Activated naive CD8-positive, alpha-beta T cell treated with anti-CD3 and anti-CD28 coated beads, Interleukin-2, amount 10 ng/mL, durations not matched to agents 7 days and 5 days (primary cell): ENCODE measurements at regions not wholly inside any gene's neighbourhood (a gene's known extent, or its start where the extent isn't known, plus 50 kb on each side); places are given as distances from the start of the nearest gene placed in this dataset.

Experiments used
- ATAC-seq: fragments of 150-1000 bp; cut with Tn5 transposase; one replicate; pipeline ENCODE4 v1.10.0; 2021; ENCODE audit warnings: low read depth, moderate library complexity
- POLR2A ChIA-PET: fragments of 350-600 bp; sonication (Branson Sonifier 250); formaldehyde crosslinking; loops from one replicate; lab custom pipeline; 2021; ENCODE audit warnings: antibody characterized with exemption; lab: Charles Lee
- DNase-seq: peaks from one replicate; pipeline ENCODE4 v3.0.0; 2021
- H3K27ac Mint-ChIP-seq: one replicate; pipeline ENCODE4 v1.8.0; 2022; ENCODE audit warnings: mild to moderate bottlenecking, mixed read lengths
- H3K27me3 Mint-ChIP-seq: one replicate; pipeline ENCODE4 v1.8.0; 2022; ENCODE audit warnings: mild to moderate bottlenecking, moderate library complexity, mixed read lengths
- H3K36me3 Mint-ChIP-seq: one replicate; pipeline ENCODE4 v1.8.0; 2021; ENCODE audit warnings: mild to moderate bottlenecking, mixed read lengths
- H3K4me1 Mint-ChIP-seq: one replicate; pipeline ENCODE4 v1.8.0; 2021; ENCODE audit warnings: mixed read lengths
- H3K4me3 Mint-ChIP-seq: one replicate; pipeline ENCODE4 v1.8.0; 2022; ENCODE audit warnings: mild to moderate bottlenecking, moderate library complexity, mixed read lengths
- H3K9me3 Mint-ChIP-seq: one replicate; pipeline ENCODE4 v1.8.0; 2021; ENCODE audit warnings: mixed read lengths

- H3K36me3 Mint-ChIP-seq, result no peaks in the 10 kb centered on the region
- H3K4me3 Mint-ChIP-seq, result no peak overlapping the region
- DNase-seq (no peak), ATAC-seq (no peak)
- no peaks in the 10 kb centered on the region for H3K27me3 Mint-ChIP-seq
- peaks cover 8% of the 10 kb centered on the region for H3K9me3 Mint-ChIP-seq
- no peak overlapping the region for H3K27ac Mint-ChIP-seq
- no peaks in the 10 kb centered on the region for H3K4me1 Mint-ChIP-seq
- POLR2A ChIA-PET, result no interaction called here
Observed at GRCh38 chr5:33167541-33167940, 273.2 kb upstream of the TARS1 start.

GRCh38 chr5:33170411-33170810 is 270.4 kb upstream of the TARS1 start:
- no peak for DNase-seq
- peaks cover 10% of the 10 kb centered on the region for H3K9me3 Mint-ChIP-seq
- no peak overlapping the region for H3K4me3 Mint-ChIP-seq
- H3K27me3 Mint-ChIP-seq, result no peaks in the 10 kb centered on the region
- no peak for ATAC-seq
- no peaks in the 10 kb centered on the region for H3K36me3 Mint-ChIP-seq
- H3K4me1 Mint-ChIP-seq, result no peaks in the 10 kb centered on the region
- POLR2A ChIA-PET, result no interaction called here
- no peak overlapping the region for H3K27ac Mint-ChIP-seq

- DNase-seq (no peak), ATAC-seq (no peak)
- POLR2A ChIA-PET, result no interaction called here
- Mint-ChIP-seq H3K4me3 (no peak overlapping the region), H3K36me3 (no peaks in the 10 kb centered on the region), H3K27ac (no peak overlapping the region), H3K27me3 (no peaks in the 10 kb centered on the region), H3K9me3 (peaks cover 10% of the 10 kb centered on the region), H3K4me1 (no peaks in the 10 kb centered on the region)
Observed at GRCh38 chr5:33174383-33174782, 266.4 kb upstream of the TARS1 start.

- ATAC-seq (no peak), DNase-seq (no peak)
- H3K27me3 Mint-ChIP-seq, result no peaks in the 10 kb centered on the region
- peaks cover 2% of the 10 kb centered on the region for H3K9me3 Mint-ChIP-seq
- no peaks in the 10 kb centered on the region for H3K4me1 Mint-ChIP-seq
- POLR2A ChIA-PET, result no interaction called here
- H3K4me3 Mint-ChIP-seq, result no peak overlapping the region
- no peaks in the 10 kb centered on the region for H3K36me3 Mint-ChIP-seq
- no peak overlapping the region for H3K27ac Mint-ChIP-seq
Observed at GRCh38 chr5:33179301-33179700, 261.5 kb upstream of the TARS1 start.

- POLR2A ChIA-PET, result no interaction called here
Observed at GRCh38 chr5:33180900-33181299, 259.9 kb upstream of the TARS1 start.

GRCh38 chr5:33182986-33183385 is 257.8 kb upstream of the TARS1 start:
- no peaks in the 10 kb centered on the region for H3K4me1 Mint-ChIP-seq
- H3K27ac Mint-ChIP-seq, result no peak overlapping the region
- H3K4me3 Mint-ChIP-seq, result no peak overlapping the region
- no peak for ATAC-seq
- H3K27me3 Mint-ChIP-seq, result no peaks in the 10 kb centered on the region
- H3K9me3 Mint-ChIP-seq, result peaks cover 2% of the 10 kb centered on the region
- H3K36me3 Mint-ChIP-seq, result no peaks in the 10 kb centered on the region
- POLR2A ChIA-PET, result no interaction called here
- no peak for DNase-seq

More at GRCh38 chr5:33180900-33181299, 259.9 kb upstream of the TARS1 start:
- H3K36me3 Mint-ChIP-seq, result no peaks in the 10 kb centered on the region
- ATAC-seq (no peak), DNase-seq (no peak)
- no peaks in the 10 kb centered on the region for H3K27me3 Mint-ChIP-seq
- no peak overlapping the region for H3K27ac Mint-ChIP-seq
- H3K4me3 Mint-ChIP-seq, result no peak overlapping the region
- H3K9me3 Mint-ChIP-seq, result peaks cover 2% of the 10 kb centered on the region
- H3K4me1 Mint-ChIP-seq, result no peaks in the 10 kb centered on the region

- no peak for DNase-seq
Observed at GRCh38 chr5:33184367-33184766, 256.4 kb upstream of the TARS1 start.

GRCh38 chr5:33188089-33188488 is 252.7 kb upstream of the TARS1 start:
- peaks cover 6% of the 10 kb centered on the region for H3K9me3 Mint-ChIP-seq
- ATAC-seq, result no peak
- no peak overlapping the region for H3K27ac Mint-ChIP-seq
- H3K4me3 Mint-ChIP-seq, result no peak overlapping the region
- no peaks in the 10 kb centered on the region for H3K36me3 Mint-ChIP-seq
- DNase-seq, result no peak
- H3K4me1 Mint-ChIP-seq, result no peaks in the 10 kb centered on the region
- no peaks in the 10 kb centered on the region for H3K27me3 Mint-ChIP-seq
- POLR2A ChIA-PET, result no interaction called here

More at GRCh38 chr5:33184367-33184766, 256.4 kb upstream of the TARS1 start:
- Mint-ChIP-seq H3K4me3 (no peak overlapping the region), H3K36me3 (no peaks in the 10 kb centered on the region), H3K27ac (no peak overlapping the region), H3K4me1 (no peaks in the 10 kb centered on the region), H3K9me3 (peaks cover 2% of the 10 kb centered on the region), H3K27me3 (no peaks in the 10 kb centered on the region)
- POLR2A ChIA-PET, result no interaction called here
- no peak for ATAC-seq

GRCh38 chr5:33194914-33195313 is 245.9 kb upstream of the TARS1 start:
- H3K36me3 Mint-ChIP-seq, result no peaks in the 10 kb centered on the region
- peaks cover 8% of the 10 kb centered on the region for H3K9me3 Mint-ChIP-seq
- H3K4me3 Mint-ChIP-seq, result no peak overlapping the region
- H3K4me1 Mint-ChIP-seq, result no peaks in the 10 kb centered on the region
- DNase-seq (no peak), ATAC-seq (no peak)
- no peaks in the 10 kb centered on the region for H3K27me3 Mint-ChIP-seq
- no peak overlapping the region for H3K27ac Mint-ChIP-seq
- POLR2A ChIA-PET, result no interaction called here

- H3K27ac Mint-ChIP-seq, result no peak overlapping the region
- peaks cover 8% of the 10 kb centered on the region for H3K9me3 Mint-ChIP-seq
- no peaks in the 10 kb centered on the region for H3K27me3 Mint-ChIP-seq
- no peak for ATAC-seq
- H3K4me1 Mint-ChIP-seq, result no peaks in the 10 kb centered on the region
- POLR2A ChIA-PET, result no interaction called here
- no peaks in the 10 kb centered on the region for H3K36me3 Mint-ChIP-seq
- H3K4me3 Mint-ChIP-seq, result no peak overlapping the region
- DNase-seq, result no peak
Observed at GRCh38 chr5:33195431-33196165, 245.2 kb upstream of the TARS1 start.

- no peak for ATAC-seq
- Mint-ChIP-seq H3K27ac (no peak overlapping the region), H3K27me3 (peaks cover 2% of the 10 kb centered on the region), H3K4me3 (no peak overlapping the region), H3K36me3 (no peaks in the 10 kb centered on the region), H3K9me3 (peaks cover 4% of the 10 kb centered on the region), H3K4me1 (no peaks in the 10 kb centered on the region)
- DNase-seq, result no peak
- POLR2A ChIA-PET, result no interaction called here
Observed at GRCh38 chr5:33198836-33199235, 241.9 kb upstream of the TARS1 start.

GRCh38 chr5:33203931-33204330 is 236.8 kb upstream of the TARS1 start:
- peaks cover 2% of the 10 kb centered on the region for H3K9me3 Mint-ChIP-seq
- DNase-seq (no peak), ATAC-seq (no peak)
- no peaks in the 10 kb centered on the region for H3K4me1 Mint-ChIP-seq
- POLR2A ChIA-PET, result no interaction called here
- H3K27me3 Mint-ChIP-seq, result peaks cover 2% of the 10 kb centered on the region
- no peak overlapping the region for H3K4me3 Mint-ChIP-seq
- H3K27ac Mint-ChIP-seq, result no peak overlapping the region
- no peaks in the 10 kb centered on the region for H3K36me3 Mint-ChIP-seq

GRCh38 chr5:33205079-33205478 is 235.7 kb upstream of the TARS1 start:
- H3K27ac Mint-ChIP-seq, result no peak overlapping the region
- H3K4me1 Mint-ChIP-seq, result no peaks in the 10 kb centered on the region

GRCh38 chr5:33205727-33206410 is 234.9 kb upstream of the TARS1 start:
- peaks cover 3% of the 10 kb centered on the region for H3K9me3 Mint-ChIP-seq
- DNase-seq (no peak), ATAC-seq (no peak)
- POLR2A ChIA-PET, result no interaction called here
- no peaks in the 10 kb centered on the region for H3K4me1 Mint-ChIP-seq
- peaks cover 2% of the 10 kb centered on the region for H3K27me3 Mint-ChIP-seq
- no peak overlapping the region for H3K4me3 Mint-ChIP-seq
- no peak overlapping the region for H3K27ac Mint-ChIP-seq
- H3K36me3 Mint-ChIP-seq, result no peaks in the 10 kb centered on the region

More at GRCh38 chr5:33205079-33205478, 235.7 kb upstream of the TARS1 start:
- Mint-ChIP-seq H3K36me3 (no peaks in the 10 kb centered on the region), H3K4me3 (no peak overlapping the region), H3K27me3 (peaks cover 2% of the 10 kb centered on the region), H3K9me3 (peaks cover 2% of the 10 kb centered on the region)
- ATAC-seq, result no peak
- POLR2A ChIA-PET, result no interaction called here
- DNase-seq, result no peak
